ENCODE measurements at regions not wholly inside any gene's neighbourhood (a gene's known extent, or its start where the extent isn't known, plus 50 kb on each side); places are given as distances from the start of the nearest gene placed in this dataset.

GRCh38 chr12:111255261-111255660 is 113.6 kb downstream of the PHETA1 start:
- TF ChIP-seq CTCF (IDR thresholded peaks at IDR 0.05; ENCODE audit: poor library complexity): no peak
- no peak for TF ChIP-seq EZH2 (IDR thresholded peaks at IDR 0.05; ENCODE audit: borderline replicate concordance)
- TF ChIP-seq EZH2phosphoT487 (IDR thresholded peaks at IDR 0.05; ENCODE audit: low read depth, severe bottlenecking, unreplicated experiment): no peak

Data from hepatocyte (in vitro differentiated cells).